ENCODE measurements at regions not wholly inside any gene's neighbourhood (a gene's known extent, or its start where the extent isn't known, plus 50 kb on each side); places are given as distances from the start of the nearest gene placed in this dataset.
"Not testable (repeated sequence)": the region's sequence is repeated elsewhere in the genome, so short reads cannot be mapped to it uniquely, and the experiment has no call there.

DNA sequence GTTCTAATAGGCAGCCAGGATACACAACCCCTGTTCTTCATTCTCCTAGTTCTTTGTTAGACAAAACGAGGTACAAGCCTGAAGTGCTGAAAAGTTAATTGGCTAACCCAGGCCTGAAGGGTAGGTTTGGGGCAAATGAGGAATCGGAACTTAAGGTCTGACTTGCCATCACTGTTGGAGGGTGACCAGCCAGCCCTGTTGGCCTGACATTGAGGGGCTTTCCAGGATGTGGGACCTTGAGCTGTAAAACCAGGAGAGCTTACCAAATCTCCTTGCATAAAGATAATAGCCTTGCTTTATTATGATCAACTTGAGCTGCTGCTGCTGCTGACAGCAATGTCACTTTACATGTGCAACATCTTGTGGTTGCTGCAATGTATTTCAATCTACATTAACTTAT is 256.0 kb downstream of the VAPA start:
- TF ChIP-seq, protein P1, sequence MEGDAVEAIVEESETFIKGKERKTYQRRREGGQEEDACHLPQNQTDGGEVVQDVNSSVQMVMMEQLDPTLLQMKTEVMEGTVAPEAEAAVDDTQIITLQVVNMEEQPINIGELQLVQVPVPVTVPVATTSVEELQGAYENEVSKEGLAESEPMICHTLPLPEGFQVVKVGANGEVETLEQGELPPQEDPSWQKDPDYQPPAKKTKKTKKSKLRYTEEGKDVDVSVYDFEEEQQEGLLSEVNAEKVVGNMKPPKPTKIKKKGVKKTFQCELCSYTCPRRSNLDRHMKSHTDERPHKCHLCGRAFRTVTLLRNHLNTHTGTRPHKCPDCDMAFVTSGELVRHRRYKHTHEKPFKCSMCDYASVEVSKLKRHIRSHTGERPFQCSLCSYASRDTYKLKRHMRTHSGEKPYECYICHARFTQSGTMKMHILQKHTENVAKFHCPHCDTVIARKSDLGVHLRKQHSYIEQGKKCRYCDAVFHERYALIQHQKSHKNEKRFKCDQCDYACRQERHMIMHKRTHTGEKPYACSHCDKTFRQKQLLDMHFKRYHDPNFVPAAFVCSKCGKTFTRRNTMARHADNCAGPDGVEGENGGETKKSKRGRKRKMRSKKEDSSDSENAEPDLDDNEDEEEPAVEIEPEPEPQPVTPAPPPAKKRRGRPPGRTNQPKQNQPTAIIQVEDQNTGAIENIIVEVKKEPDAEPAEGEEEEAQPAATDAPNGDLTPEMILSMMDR (conservative IDR thresholded peaks at IDR 0.05; ENCODE audit: low read depth) = no peak
- H3K27ac ChIP-seq = no peak overlapping the region
- ChIA-PET CTCF (no interaction called here), POLR2A (ENCODE audit: low non-redundant PET) (no interaction called here)
- DNase-seq (ENCODE audit: low spot score) = no peak

GRCh38 chr18:10170375-10170774 is 256.6 kb downstream of the VAPA start:
- TF ChIP-seq, protein P1 (conservative IDR thresholded peaks at IDR 0.05; ENCODE audit: low read depth) = no peak
- ChIA-PET CTCF (no interaction called here), POLR2A (ENCODE audit: low non-redundant PET) (no interaction called here)
- no peak for DNase-seq (ENCODE audit: low spot score)
- no peak overlapping the region for H3K27ac ChIP-seq

GRCh38 chr18:10175333-10175732 is 261.5 kb downstream of the VAPA start:
- DNase-seq (ENCODE audit: low spot score); CTCF ChIA-PET; POLR2A ChIA-PET (ENCODE audit: low non-redundant PET); H3K27ac ChIP-seq: not testable (repeated sequence)

- DNase-seq (ENCODE audit: low spot score); H3K27ac ChIP-seq; POLR2A ChIA-PET (ENCODE audit: low non-redundant PET); CTCF ChIA-PET: not testable (repeated sequence)
Observed at GRCh38 chr18:10179326-10179725, 265.5 kb downstream of the VAPA start.

DNA sequence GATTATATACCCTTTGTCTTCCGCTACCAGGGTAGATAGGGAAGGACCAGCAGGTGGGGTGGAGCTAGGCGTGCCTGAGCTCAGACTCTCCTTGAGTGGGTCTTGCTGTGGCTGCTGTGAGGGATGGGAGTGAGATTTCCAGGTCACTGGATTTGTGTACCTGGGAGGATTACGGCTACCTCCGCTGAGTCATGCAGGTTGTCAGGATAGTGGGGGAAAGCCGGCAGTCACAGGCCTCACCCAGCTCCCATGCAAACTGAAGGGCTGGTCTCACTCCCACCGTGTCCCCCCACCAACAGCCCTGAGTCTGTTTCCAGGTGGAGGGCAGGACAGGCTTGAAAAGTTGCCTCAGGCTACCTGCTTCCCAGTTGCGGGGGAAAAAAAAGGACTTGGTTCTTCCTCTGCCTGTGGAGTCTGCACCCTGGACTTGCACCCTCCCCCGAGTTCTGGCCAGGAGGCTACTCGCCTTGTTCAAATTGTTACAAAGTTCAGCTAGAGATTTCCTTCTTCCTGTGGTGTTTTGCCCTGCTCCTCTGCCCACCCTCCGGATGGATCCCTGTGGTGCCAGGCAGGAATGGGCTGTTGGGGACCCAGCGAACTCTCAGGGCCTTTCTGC is 268.3 kb downstream of the VAPA start:
- CTCF ChIA-PET = no interaction called here
- no peak for DNase-seq (ENCODE audit: low spot score)
- POLR2A ChIA-PET (ENCODE audit: low non-redundant PET) = no interaction called here
- TF ChIP-seq, protein P1 (conservative IDR thresholded peaks at IDR 0.05; ENCODE audit: low read depth) = no peak
- H3K27ac ChIP-seq = no peak overlapping the region

GRCh38 chr18:10184776-10185175 is 269.7 kb upstream of the APCDD1 start:
- POLR2A ChIA-PET (ENCODE audit: low non-redundant PET) = no interaction called here
- no peak overlapping the region for H3K27ac ChIP-seq
- TF ChIP-seq, protein P1 (conservative IDR thresholded peaks at IDR 0.05; ENCODE audit: low read depth) = no peak
- CTCF ChIA-PET = interaction anchor here (0.6 kb wide), 1 partner anchor 385 kb away, joined by 3 read pairs; no protein-coding TSS in a partner anchor
- no peak for DNase-seq (ENCODE audit: low spot score)

DNA sequence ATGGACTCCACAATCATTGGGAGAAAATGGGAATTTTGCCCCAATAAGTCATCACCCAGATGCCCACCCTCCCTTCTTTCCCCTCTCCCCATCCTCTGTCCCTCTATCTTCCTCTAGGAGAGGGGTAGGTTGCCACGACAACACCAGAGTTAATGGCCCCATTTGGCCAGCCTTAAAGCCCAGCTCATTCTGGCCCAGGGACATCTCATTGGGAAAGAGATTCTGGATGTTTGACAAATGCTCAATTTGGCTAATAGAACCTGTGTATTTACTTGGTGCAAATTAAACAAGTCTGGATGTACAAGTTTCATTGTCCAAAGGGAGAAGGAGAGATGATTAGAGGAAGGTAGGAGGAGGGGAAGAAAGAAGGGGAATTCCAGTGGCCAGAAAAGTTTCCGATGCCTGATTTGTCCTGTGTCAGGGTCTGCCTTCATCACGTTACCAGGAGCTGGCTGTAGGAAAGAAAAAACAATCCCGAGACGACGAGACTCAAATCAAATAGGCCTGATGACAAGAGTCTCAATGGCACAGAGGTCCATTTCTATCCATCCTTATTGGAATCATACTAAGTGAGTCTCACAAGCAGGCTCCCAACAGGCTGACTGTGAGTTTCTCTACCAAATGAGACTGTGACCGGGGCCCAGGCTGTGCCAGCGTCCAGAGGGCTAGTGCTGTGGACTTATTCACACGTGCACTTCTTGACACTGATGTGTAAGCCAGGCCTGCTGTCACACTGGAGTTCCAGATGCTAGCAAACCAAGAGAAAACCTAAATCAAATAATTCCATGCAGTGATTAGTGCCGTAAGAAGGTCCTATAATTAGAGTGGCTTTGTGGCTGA is 265.2 kb upstream of the APCDD1 start:
- ChIA-PET CTCF (interaction anchor here (0.6 to 0.7 kb wide), 2 partner anchors 125 to 1210 kb away, joined by 3 read pairs; no protein-coding TSS in a partner anchor), POLR2A (ENCODE audit: low non-redundant PET) (interaction anchor here (0.6 kb wide), 1 partner anchor 136 kb away, joined by 5 read pairs; no protein-coding TSS in a partner anchor)
- TF ChIP-seq, protein P1 (conservative IDR thresholded peaks at IDR 0.05; ENCODE audit: low read depth) = no peak
- DNase-seq (ENCODE audit: low spot score) = no peak
- no peak overlapping the region for H3K27ac ChIP-seq
